SK-N-SH (cell line): ENCODE measurements at regions not wholly inside any gene's neighbourhood (a gene's known extent, or its start where the extent isn't known, plus 50 kb on each side); places are given as distances from the start of the nearest gene placed in this dataset.

Source experiments
- CTCF ChIP-seq: fragments of 200-600 bp; sonication (generic); IDR thresholded peaks from 2 replicates; pipeline ENCODE4 v1.6.1; 2017; ENCODE audit warnings: antibody characterized with exemption, mild to moderate bottlenecking, moderate library complexity
- GATA2 ChIP-seq: sonication (generic); formaldehyde crosslinking; IDR thresholded peaks from 2 replicates; pipeline ENCODE4 v1.5.0; 2020; ENCODE audit warnings: mild to moderate bottlenecking, missing genetic modification reagents
- TAF1 ChIP-seq: IDR thresholded peaks from 2 replicates; pipeline ENCODE4 v1.6.1; 2012; ENCODE audit warnings: low read depth, mild to moderate bottlenecking, low read length, moderate library complexity, borderline replicate concordance

DNA sequence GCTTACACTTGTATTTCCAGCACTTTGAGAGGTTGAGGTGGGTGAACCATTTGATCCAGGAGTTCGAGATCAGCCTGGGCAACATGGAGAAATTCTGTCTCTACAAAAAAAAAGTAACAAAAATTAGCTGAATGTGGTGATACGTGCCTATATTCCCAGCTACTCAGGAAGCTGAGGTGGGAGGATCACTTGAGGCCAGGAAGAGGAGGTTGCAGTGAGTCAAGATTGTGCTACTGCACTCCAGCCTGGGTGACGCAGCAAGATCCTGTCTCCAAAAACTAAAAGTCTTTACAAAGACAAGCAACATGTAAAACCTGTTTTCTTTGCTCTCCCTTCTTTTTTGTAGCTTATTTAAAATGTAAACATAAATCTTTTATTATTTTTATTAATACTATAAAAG lies 1156.1 kb downstream of the FAT4 start:
- TF ChIP-seq CTCF, result no peak
- no peak for TF ChIP-seq GATA2 (CRISPR knock-in tag)
- no peak for TF ChIP-seq TAF1
